Glutamatergic neuron (in vitro differentiated cells): ENCODE measurements at regions not wholly inside any gene's neighbourhood (a gene's known extent, or its start where the extent isn't known, plus 50 kb on each side); places are given as distances from the start of the nearest gene placed in this dataset.

Source experiments
- DNase-seq: peaks from one replicate; pipeline ENCODE4 v3.0.0; 2022
- H3K27ac Mint-ChIP-seq: one replicate; pipeline ENCODE4 v1.8.0; 2020; ENCODE audit warnings: mild to moderate bottlenecking, mixed read lengths, inconsistent platforms; ENCODE audit not compliant: unreplicated experiment
- H3K27me3 Mint-ChIP-seq: one replicate; pipeline ENCODE4 v1.8.0; 2020; ENCODE audit warnings: mild to moderate bottlenecking, moderate library complexity, mixed read lengths, inconsistent platforms; ENCODE audit not compliant: unreplicated experiment
- H3K36me3 Mint-ChIP-seq: one replicate; pipeline ENCODE4 v1.8.0; 2020; ENCODE audit warnings: mild to moderate bottlenecking, mixed read lengths, inconsistent platforms; ENCODE audit not compliant: unreplicated experiment
- H3K4me1 Mint-ChIP-seq: one replicate; pipeline ENCODE4 v1.8.0; 2020; ENCODE audit warnings: mild to moderate bottlenecking, low read depth, mixed read lengths, inconsistent platforms; ENCODE audit not compliant: unreplicated experiment
- H3K4me3 Mint-ChIP-seq: one replicate; pipeline ENCODE4 v1.8.0; 2020; ENCODE audit warnings: mild to moderate bottlenecking, mixed read lengths, inconsistent platforms; ENCODE audit not compliant: unreplicated experiment
- H3K9me3 Mint-ChIP-seq: one replicate; pipeline ENCODE4 v1.8.0; 2020; ENCODE audit warnings: mild to moderate bottlenecking, moderate library complexity, mixed read lengths, inconsistent platforms; ENCODE audit not compliant: unreplicated experiment
- TF ChIP-seq, protein P1 (sequence below): fragments of 200-600 bp; sonication (generic); IDR thresholded peaks from one replicate; pipeline ENCODE4 v1.5.0; 2021; ENCODE audit not compliant: partially characterized antibody, unreplicated experiment

DNA sequence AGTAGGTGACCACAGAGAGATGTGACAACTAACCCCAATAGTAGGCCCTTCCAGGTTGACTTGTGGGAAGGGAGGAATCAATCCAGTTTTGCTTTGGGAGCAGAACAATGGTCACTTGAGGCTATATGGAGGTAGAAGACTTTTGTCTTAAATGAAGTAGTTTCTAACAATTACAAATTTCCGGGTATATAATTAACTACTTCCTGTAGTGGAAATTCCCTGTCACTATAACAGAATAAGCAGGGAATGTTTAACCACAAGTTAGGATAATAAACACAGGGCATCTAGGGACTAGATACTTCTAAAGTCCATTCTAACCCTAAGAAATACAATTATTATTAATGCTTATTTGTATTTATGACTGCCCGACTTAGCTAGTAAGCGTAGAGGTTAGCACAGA lies 99.0 kb upstream of the TRPC3 start:
- Mint-ChIP-seq H3K27ac (no peak overlapping the region), H3K27me3 (no peaks in the 10 kb centered on the region), H3K36me3 (no peaks in the 10 kb centered on the region), H3K9me3 (no peaks in the 10 kb centered on the region), H3K4me1 (no peaks in the 10 kb centered on the region), H3K4me3 (no peak overlapping the region)
- TF ChIP-seq, protein P1, sequence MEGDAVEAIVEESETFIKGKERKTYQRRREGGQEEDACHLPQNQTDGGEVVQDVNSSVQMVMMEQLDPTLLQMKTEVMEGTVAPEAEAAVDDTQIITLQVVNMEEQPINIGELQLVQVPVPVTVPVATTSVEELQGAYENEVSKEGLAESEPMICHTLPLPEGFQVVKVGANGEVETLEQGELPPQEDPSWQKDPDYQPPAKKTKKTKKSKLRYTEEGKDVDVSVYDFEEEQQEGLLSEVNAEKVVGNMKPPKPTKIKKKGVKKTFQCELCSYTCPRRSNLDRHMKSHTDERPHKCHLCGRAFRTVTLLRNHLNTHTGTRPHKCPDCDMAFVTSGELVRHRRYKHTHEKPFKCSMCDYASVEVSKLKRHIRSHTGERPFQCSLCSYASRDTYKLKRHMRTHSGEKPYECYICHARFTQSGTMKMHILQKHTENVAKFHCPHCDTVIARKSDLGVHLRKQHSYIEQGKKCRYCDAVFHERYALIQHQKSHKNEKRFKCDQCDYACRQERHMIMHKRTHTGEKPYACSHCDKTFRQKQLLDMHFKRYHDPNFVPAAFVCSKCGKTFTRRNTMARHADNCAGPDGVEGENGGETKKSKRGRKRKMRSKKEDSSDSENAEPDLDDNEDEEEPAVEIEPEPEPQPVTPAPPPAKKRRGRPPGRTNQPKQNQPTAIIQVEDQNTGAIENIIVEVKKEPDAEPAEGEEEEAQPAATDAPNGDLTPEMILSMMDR = no peak
- DNase-seq = no peak

DNA sequence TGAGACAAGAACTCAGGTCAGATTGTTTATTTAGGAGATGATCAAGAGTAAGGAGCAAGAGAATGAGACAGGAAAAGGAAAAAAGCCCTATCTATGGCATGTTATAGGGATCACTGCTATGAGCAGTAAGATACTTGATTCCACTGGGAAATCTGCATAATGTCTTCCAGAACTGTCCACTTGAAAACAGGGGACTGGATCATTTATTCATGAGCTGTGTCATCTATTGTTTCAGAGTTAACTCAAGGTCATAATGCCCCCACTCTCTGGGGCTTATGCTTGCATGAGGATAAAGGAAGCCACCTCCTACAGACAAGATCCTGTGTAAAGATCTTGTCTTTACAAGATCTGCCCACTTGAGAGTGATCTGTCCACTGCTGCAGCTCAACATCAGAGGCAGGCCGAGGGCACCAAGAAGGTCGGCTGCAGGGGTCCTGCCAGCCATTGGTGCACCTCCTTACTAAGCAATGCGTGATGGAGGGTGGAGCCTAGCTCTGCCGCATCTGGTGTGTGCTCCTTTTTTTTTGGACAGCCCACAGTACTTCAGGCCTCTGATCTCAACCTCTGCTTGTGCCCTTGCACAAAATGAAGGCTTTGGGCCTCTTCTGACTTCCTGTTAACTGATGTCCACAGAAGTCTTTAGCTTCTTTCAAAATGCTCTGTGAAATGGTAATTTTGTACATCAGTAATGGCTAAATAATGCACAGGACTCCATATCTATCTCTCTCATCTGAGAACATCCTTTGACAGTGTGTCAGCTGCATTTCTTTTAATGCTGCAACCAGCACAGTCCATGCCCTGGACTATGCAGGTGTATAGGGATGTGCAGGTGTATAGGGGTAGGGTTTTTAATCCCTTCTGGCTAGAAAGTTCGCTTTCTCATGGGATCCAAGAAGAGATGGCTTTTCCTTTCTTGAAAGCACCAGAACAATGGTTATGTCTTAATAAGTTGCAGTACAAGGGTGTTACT lies 95.9 kb upstream of the TRPC3 start:
- peaks cover 1% of the 10 kb centered on the region for H3K9me3 Mint-ChIP-seq
- H3K27me3 Mint-ChIP-seq = peaks cover 1% of the 10 kb centered on the region
- TF ChIP-seq, protein P1 = no peak
- H3K36me3 Mint-ChIP-seq = no peaks in the 10 kb centered on the region
- no peak overlapping the region for H3K4me3 Mint-ChIP-seq
- H3K27ac Mint-ChIP-seq = no peak overlapping the region
- no peaks in the 10 kb centered on the region for H3K4me1 Mint-ChIP-seq
- DNase-seq = no peak

DNA sequence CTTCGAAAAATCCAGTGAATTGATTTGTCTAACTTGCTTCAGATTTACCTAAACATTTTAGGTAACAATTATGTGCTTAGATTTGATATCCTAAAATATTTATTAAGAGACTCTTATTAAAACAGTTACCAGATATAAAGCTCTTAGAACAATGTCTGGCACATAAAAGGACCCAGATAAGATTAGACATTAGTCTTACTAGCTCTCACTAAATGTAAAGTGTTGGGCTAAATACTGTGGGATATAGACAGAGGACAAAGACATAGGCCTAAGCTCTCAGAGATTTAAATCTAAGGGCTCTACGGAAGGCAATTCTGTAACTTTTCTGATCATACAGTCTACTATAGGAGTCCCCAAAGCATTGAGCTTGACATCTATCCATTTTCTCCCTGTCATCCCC lies 94.4 kb upstream of the TRPC3 start:
- TF ChIP-seq, protein P1 = no peak
- H3K9me3 Mint-ChIP-seq = peaks cover 1% of the 10 kb centered on the region
- H3K36me3 Mint-ChIP-seq = no peaks in the 10 kb centered on the region
- peaks cover 1% of the 10 kb centered on the region for H3K27me3 Mint-ChIP-seq
- no peak overlapping the region for H3K27ac Mint-ChIP-seq
- no peak overlapping the region for H3K4me3 Mint-ChIP-seq
- no peak for DNase-seq
- H3K4me1 Mint-ChIP-seq = no peaks in the 10 kb centered on the region

DNA sequence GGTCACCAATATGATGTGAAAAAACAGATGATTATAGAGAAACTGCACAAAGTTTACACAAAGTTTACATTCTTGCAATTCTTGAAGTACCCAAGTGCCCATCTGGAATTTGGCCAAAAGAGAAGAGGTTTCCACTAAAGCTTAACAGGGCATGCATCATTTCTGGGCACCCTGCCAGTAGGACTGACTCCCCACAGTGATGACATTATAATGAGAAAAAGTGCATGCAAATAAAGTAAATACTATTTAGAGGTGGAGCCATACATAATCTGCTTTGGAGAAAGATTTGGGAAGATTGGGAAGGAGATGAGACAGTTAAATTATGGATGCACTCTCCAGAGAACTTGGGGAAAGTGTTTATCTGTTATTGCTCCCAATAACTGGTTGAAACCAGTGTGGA lies 93.7 kb upstream of the TRPC3 start:
- H3K27me3 Mint-ChIP-seq = peaks cover 1% of the 10 kb centered on the region
- H3K9me3 Mint-ChIP-seq = peaks cover 1% of the 10 kb centered on the region
- no peaks in the 10 kb centered on the region for H3K36me3 Mint-ChIP-seq
- no peak overlapping the region for H3K27ac Mint-ChIP-seq
- H3K4me3 Mint-ChIP-seq = no peak overlapping the region
- no peaks in the 10 kb centered on the region for H3K4me1 Mint-ChIP-seq
- TF ChIP-seq, protein P1 = no peak
- DNase-seq = no peak

DNA sequence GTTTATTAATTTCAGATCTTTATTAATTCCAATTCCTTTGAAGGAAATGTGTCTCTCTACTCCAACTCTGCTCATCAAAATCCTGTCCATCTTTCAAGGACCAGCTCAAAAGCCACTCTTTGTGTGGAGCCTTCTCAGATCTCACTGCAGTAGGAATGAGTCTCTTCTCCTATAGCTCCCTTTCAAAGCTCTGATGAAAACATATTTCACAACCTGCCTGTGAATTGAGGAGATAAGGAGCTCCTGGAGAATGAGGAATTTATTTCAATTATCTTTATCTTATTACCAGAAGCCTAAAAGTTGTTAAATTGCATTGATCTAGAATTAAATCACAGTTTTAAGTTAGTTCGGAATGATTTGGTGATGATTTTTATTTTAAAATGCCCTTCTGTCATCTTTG lies 92.6 kb upstream of the TRPC3 start:
- DNase-seq = no peak
- Mint-ChIP-seq H3K9me3 (peaks cover 1% of the 10 kb centered on the region), H3K4me1 (no peaks in the 10 kb centered on the region), H3K36me3 (no peaks in the 10 kb centered on the region), H3K4me3 (no peak overlapping the region), H3K27ac (no peak overlapping the region), H3K27me3 (peaks cover 1% of the 10 kb centered on the region)
- TF ChIP-seq, protein P1 = no peak
